PFSK-1 (cell line): ENCODE measurements at regions not wholly inside any gene's neighbourhood (a gene's known extent, or its start where the extent isn't known, plus 50 kb on each side); places are given as distances from the start of the nearest gene placed in this dataset.

Experiments
- POLR2AphosphoS5 ChIP-seq: IDR thresholded peaks from 2 replicates; pipeline ENCODE4 v1.6.1; 2012; ENCODE audit warnings: low read depth, mild to moderate bottlenecking, control low read depth, low read length, moderate library complexity
- SIN3A ChIP-seq: IDR thresholded peaks from 2 replicates; pipeline ENCODE4 v1.6.1; 2012; ENCODE audit warnings: mild to moderate bottlenecking, low read length, moderate library complexity, borderline replicate concordance; ENCODE audit not compliant: insufficient read depth

GRCh38 chr4:31075969-31076368 is 355.8 kb downstream of the PCDH7 start:
- TF ChIP-seq SIN3A (no peak), POLR2AphosphoS5 (no peak)
